ENCODE measurements at regions not wholly inside any gene's neighbourhood (a gene's known extent, or its start where the extent isn't known, plus 50 kb on each side); places are given as distances from the start of the nearest gene placed in this dataset.
"Not testable (repeated sequence)": the region's sequence is repeated elsewhere in the genome, so short reads cannot be mapped to it uniquely, and the experiment has no call there.

DNA sequence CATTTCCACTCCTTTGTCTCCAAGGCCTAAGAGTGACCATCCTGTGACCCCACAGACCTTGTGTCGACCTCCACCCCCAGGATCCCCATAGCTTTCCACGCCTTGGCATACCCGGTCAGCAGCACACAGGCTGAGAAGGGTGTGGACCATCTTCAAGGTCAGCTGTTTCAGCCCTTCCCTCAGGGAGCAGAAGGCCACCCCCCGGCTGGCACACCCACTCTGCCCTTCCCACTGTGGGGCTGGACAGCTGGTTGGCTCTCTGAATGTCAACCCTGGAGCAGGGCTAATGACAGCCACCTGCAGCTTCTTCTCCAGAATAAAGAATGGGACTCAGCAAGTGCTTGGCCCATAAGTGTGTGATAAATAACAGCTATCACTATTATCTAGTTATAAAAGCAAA lies 93.1 kb downstream of the OLFM1 start:
- TF ChIP-seq, protein P1, sequence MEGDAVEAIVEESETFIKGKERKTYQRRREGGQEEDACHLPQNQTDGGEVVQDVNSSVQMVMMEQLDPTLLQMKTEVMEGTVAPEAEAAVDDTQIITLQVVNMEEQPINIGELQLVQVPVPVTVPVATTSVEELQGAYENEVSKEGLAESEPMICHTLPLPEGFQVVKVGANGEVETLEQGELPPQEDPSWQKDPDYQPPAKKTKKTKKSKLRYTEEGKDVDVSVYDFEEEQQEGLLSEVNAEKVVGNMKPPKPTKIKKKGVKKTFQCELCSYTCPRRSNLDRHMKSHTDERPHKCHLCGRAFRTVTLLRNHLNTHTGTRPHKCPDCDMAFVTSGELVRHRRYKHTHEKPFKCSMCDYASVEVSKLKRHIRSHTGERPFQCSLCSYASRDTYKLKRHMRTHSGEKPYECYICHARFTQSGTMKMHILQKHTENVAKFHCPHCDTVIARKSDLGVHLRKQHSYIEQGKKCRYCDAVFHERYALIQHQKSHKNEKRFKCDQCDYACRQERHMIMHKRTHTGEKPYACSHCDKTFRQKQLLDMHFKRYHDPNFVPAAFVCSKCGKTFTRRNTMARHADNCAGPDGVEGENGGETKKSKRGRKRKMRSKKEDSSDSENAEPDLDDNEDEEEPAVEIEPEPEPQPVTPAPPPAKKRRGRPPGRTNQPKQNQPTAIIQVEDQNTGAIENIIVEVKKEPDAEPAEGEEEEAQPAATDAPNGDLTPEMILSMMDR (IDR thresholded peaks at IDR 0.05; ENCODE audit: low read depth, low read length): no peak
- H3K4me3 ChIP-seq (ENCODE audit: low read depth, low read length): no peak overlapping the region

DNA sequence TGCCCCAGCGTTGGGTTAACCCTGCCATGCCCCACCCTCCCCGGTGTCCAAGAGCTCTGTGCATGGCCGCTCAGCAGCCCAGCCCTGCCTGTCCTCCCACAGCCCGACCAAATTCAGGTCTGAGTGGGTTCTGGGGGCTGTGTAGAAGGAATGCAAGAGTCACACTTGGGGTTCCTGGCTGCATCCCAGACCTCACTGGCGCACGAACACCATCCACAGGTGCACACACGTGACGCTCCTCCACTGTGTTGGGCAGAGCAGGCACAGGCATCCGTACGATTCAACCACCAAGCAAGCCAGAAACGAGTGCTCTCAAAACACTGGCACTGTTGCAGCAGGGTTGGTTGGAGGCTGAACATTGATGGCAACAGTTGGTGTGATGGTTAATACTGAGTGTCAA lies 93.9 kb downstream of the OLFM1 start:
- TF ChIP-seq, protein P1 (IDR thresholded peaks at IDR 0.05; ENCODE audit: low read depth, low read length): no peak

DNA sequence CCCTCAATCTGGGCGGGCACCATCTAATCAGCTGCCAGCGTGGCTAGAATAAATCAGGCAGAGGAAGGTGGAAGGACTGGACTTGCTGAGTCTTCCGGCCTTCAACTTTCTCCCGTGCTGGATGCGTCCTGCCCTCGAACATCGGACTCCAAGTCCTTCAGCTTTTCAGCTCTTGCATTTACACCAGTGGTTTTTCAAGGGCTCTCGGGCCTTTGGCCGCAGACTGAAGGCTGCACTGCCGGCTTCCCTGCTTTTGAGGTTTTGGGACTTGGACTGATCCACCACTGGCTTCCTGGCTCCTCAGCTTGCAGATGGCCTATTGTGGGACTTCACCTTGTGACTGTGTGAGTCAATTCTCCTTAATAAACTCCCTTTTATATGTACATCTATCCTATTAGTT lies 94.4 kb downstream of the OLFM1 start:
- not testable (repeated sequence) for H3K4me3 ChIP-seq (ENCODE audit: low read depth, low read length)

More for the DNA sequence above, 93.9 kb downstream of the OLFM1 start:
- no peak overlapping the region for H3K4me3 ChIP-seq (ENCODE audit: low read depth, low read length)

DNA sequence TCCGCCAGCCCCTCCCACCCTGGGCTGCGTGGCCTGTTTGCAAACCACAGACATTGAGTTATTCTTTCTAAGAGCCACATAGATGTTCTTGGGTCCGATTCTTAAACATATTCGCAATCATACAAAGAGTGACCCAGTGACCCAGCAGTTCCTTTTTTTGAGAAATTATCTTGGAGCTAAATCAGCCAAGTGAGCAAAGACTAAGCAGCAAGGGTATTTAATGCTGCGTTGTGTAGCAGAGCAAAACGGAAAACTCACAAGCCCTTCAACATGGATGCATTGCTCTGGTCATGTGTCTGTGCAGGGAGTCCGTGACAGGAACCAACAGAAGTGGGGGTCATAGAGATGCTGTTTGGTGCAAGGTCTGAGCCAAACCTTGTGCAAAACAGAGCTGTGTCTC lies 95.6 kb downstream of the OLFM1 start:
- H3K4me3 ChIP-seq (ENCODE audit: low read depth, low read length): no peak overlapping the region
- TF ChIP-seq, protein P1 (IDR thresholded peaks at IDR 0.05; ENCODE audit: low read depth, low read length): no peak

- TF ChIP-seq, protein P1 (IDR thresholded peaks at IDR 0.05; ENCODE audit: low read depth, low read length): no peak
- no peak overlapping the region for H3K4me3 ChIP-seq (ENCODE audit: low read depth, low read length)
These were observed 96.2 kb downstream of the OLFM1 start for GRCh38 chr9:135183528-135184180.

- H3K4me3 ChIP-seq (ENCODE audit: low read depth, low read length): no peak overlapping the region
- TF ChIP-seq, protein P1 (IDR thresholded peaks at IDR 0.05; ENCODE audit: low read depth, low read length): no peak
These were observed 96.9 kb downstream of the OLFM1 start for GRCh38 chr9:135184181-135185053.

DNA sequence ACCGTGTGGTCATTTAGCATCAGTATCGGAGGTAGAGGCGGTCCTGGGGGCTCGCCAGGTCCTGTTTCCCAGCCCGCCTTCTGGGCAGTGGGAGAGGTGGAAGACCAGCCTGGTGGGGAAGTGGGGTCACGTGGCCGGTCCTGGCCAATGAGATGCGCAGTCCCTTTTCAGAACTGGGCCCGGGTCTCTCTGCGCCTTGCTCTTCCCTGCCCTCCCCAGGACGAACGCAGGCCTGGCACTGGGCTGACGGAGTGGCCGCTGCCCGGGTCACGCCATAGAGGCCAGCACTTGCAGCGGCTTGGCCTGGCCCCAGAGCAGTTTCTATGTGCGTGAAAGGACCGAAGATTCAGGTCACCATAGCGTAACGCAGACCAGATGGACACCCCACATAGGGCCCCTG lies 97.6 kb downstream of the OLFM1 start:
- TF ChIP-seq, protein P1 (IDR thresholded peaks at IDR 0.05; ENCODE audit: low read depth, low read length): no peak
- H3K4me3 ChIP-seq (ENCODE audit: low read depth, low read length): no peak overlapping the region
